ENCODE measurements at regions not wholly inside any gene's neighbourhood (a gene's known extent, or its start where the extent isn't known, plus 50 kb on each side); places are given as distances from the start of the nearest gene placed in this dataset.
A peak's percentile ranks its signal among the peaks of the same experiment; 100 is the strongest.

GRCh38 chr20:52402514-52402913 is 210.9 kb upstream of the ZFP64 start:
- no peak for DNase-seq (ENCODE audit: low read depth in 2 of 2)

- DNase-seq (ENCODE audit: low read depth in 2 of 2) = no peak
Measured at GRCh38 chr20:52401431-52401830, 209.9 kb upstream of the ZFP64 start.

GRCh38 chr20:52399352-52399751 is 207.8 kb upstream of the ZFP64 start:
- no peak for DNase-seq (ENCODE audit: low read depth in 2 of 2)

DNA sequence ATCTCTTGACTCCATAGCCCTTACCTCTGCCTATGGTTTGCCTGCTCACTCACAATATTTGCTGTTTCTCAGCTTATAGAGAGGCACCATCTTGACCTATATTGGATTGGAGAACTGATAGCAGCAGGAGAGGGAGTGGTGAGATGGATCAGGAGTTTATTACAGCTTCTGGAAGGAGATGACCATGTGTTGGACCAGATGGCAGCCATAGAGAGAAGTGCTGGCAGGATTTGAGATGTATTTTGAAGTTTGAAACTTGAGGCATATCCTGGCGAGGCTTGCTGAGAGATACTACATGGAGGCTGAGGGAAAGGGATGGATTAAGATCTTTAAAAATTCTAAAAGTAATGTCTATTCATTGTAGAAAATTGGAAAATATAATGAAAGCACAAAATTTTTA is 198.0 kb upstream of the ZFP64 start:
- no peak for DNase-seq (ENCODE audit: low read depth in 2 of 2)

- DNase-seq (ENCODE audit: low read depth in 2 of 2) = no peak
Measured at GRCh38 chr20:52383995-52384621, 192.5 kb upstream of the ZFP64 start.

GRCh38 chr20:52382933-52383332 is 191.4 kb upstream of the ZFP64 start:
- DNase-seq (ENCODE audit: low read depth in 2 of 2) = no peak

DNA sequence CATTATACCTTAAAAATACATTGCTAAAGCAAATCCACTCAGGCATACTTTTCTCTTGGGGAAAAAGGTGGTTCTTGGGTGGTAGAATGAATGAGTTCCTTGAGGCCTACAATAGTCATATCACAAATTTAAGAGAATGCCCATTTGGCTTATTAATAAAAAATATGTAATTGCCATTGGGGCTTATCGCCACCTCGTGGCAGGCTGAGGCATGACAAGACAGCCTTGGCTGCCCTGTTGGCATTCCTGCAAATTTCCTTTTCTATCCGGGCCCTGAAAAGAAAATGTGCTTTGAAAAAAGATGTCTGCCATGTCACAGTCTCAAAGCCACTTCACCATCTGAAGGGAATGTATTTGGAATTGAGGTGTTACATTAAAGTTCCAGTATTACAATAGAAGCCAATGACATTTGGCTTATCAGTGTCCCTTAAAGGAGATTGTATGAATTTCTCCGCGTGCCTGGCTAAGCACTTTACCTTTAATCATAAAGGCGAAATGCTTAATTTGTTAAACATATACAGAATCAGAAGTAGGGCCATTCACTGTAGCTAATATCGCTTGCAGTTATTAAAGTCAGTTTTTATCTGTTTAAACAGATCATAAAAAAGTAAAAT is 188.3 kb upstream of the ZFP64 start:
- peak in 1 of 2 donors; percentile 3 for DNase-seq (ENCODE audit: low read depth in 2 of 2)

GRCh38 chr20:52372169-52372568 is 180.6 kb upstream of the ZFP64 start:
- no peak for DNase-seq (ENCODE audit: low read depth in 2 of 2)

DNA sequence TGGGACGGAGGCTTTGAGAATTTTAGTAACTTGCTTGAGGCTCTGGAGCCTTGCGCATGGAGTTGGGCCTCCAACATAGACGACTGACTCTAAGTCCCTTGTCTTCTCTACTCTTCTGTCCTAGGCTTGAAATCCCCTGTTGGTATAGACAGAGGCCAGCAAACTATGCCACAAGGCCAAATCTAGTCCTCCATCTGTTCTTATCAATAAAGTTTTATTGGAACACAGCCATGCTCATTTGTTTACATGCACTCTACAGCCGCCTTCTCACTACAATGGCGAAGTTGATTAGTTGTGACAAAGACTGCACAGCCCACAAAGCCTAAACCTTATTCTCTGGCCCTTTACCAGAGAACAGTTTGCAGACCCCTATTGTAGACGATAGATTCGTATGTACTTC is 174.1 kb upstream of the ZFP64 start:
- DNase-seq (ENCODE audit: low read depth in 2 of 2) = no peak

GRCh38 chr20:52364405-52364804 is 172.8 kb upstream of the ZFP64 start:
- DNase-seq (ENCODE audit: low read depth in 2 of 2) = no peak

GRCh38 chr20:52361650-52362049 is 170.1 kb upstream of the ZFP64 start:
- no peak for DNase-seq (ENCODE audit: low read depth in 2 of 2)

DNA sequence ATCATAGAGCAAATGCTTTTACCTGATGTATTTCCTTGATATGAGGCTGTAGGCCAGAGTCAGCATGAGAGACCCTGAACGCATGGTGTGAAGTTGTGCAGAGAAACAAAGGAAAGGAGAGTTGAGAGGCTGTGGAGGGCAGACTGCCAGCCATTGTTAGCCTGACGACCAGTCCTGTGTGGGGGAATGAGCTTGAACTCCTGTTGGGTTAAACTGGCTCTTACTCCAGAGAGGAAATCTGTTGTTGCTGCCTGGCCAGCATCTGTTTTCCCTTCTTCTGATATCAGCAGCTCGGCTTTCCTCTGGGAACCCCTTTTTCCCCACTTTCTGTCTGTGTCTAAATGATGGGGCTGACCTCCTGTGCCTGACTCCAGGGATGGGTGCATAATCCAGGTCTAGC is 158.2 kb upstream of the ZFP64 start:
- DNase-seq (ENCODE audit: low read depth in 2 of 2) = no peak

GRCh38 chr20:52348434-52348833 is 156.9 kb upstream of the ZFP64 start:
- no peak for DNase-seq (ENCODE audit: low read depth in 2 of 2)

DNA sequence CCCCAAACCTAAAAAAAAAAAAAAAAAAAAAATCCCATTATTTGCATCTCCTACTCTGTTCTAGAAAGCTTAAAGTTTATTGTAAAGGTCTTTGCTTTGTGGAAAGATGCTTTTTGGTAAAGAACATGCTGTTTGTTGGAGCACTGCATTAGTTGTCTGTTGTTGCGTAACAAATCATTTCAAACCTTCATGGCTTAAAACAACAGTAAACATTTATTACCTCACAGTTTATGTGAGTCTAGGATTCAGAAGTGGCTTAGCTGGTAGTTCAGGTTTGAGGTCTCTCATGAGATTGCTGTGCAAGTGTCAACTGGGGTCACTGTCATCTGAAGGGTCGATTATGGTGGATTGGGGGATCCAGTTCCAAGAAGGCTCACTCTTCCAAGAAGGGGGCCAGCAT is 155.2 kb upstream of the ZFP64 start:
- no peak for DNase-seq (ENCODE audit: low read depth in 2 of 2)

DNA sequence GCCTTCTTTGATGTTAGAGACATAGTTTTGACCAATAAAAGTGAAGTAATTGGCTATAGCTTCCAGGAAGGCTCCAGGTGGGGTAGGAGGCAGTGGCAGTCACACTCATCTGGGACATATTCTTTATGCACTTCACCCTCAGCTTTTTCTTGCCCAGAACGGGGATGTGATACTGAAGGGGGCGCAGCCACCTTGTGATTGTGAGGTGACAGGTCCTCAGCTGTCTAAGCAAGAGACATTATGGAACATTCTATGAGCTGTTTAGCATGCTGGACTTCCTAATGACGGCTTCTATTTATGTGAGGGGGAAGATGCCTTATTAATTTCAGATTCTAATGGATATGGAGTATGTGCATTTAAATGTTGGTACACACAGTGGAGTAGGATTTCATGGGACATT is 151.3 kb upstream of the ZFP64 start:
- no peak for DNase-seq (ENCODE audit: low read depth in 2 of 2)

- DNase-seq (ENCODE audit: low read depth in 2 of 2) = no peak
Measured at GRCh38 chr20:52340036-52340634, 148.6 kb upstream of the ZFP64 start.

DNA sequence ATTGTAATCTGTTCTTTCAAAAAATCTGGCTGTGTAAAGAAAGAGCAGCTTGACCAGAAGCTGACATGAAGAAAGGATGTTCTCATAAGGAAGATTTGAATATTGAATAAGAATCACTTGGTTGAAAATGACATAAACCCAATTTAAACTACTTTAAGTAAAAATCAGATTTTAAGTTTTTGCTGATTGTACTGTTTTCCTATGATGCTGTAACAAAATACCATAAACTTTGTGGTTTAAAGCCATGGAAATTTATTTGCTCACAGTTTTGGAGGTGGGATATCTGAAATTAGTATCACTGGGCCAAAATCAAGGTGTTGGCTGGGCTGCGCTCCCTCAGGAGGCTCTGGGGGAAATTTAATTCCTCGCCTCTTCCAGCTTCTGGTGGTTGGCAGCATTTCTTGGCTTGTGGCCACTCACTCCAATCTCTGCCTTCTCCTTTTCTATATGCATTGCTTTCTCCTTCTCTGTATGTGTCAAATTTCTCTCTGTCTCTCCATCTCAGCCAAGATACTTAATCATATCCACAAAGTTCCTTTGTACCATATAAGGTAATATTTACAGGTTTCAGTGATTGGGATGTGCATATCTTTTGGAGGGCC is 141.2 kb upstream of the ZFP64 start:
- DNase-seq (ENCODE audit: low read depth in 2 of 2) = no peak

DNA sequence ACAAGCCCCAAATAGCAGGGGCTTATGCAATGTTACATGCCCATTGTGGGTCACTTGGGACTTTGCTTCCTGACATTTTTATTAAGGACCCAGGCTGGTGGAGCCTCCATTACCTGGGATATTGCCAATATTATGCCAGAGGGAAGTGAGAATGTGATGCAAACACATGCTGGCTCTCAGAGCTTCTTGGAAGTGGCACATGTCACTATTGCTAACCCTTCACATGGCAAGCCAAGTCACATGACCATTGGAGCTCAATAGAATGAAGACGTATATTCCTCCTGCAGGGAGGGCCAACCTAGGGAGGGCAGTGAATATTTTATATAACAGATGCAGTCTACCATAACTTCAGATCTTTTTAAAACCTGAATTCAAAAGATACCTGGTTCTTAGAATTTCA is 140.7 kb upstream of the ZFP64 start:
- DNase-seq (ENCODE audit: low read depth in 2 of 2) = no peak

GRCh38 chr20:52331655-52332054 is 140.1 kb upstream of the ZFP64 start:
- no peak for DNase-seq (ENCODE audit: low read depth in 2 of 2)

- DNase-seq (ENCODE audit: low read depth in 2 of 2) = no peak
Measured at GRCh38 chr20:52321396-52321795, 129.8 kb upstream of the ZFP64 start.

GRCh38 chr20:52318651-52319050 is 127.1 kb upstream of the ZFP64 start:
- no peak for DNase-seq (ENCODE audit: low read depth in 2 of 2)

DNA sequence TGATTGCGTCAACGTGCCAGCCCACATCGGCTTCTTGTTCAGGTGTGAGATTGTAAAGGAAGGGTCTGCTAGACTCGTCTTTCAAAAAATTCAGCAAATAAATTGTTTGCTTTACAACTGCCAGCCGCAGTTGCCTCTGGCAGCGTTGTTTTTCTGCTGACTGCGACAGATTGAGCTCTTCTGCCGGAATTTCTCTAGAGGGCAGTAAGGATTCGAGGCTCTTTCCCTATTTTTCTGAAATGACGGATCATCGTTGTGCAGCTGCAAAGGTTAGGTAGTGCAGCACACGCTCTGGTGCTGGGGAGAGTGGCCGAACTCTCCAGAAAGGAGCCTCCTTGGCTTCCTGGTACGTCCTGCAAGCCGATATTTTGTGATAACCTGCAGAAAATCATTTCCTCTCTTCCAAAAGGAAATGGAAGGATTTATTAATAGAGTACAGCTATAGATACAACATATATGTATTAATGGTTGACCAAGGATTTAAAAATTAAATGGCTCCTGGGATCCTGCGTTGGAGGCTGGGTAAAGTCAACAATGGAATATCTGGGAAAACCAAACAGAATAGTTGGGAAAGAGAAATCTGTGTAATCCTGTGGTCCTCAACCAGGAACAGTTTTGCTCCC is 121.9 kb upstream of the ZFP64 start:
- no peak for DNase-seq (ENCODE audit: low read depth in 2 of 2)

Measured in stimulated activated CD8-positive, alpha-beta memory T cell treated with anti-CD3 and anti-CD28 coated beads, Interleukin-2, amount 100 ng/mL, for 48 hours (primary cell).